OCI-LY7 (cell line): ENCODE measurements at regions not wholly inside any gene's neighbourhood (a gene's known extent, or its start where the extent isn't known, plus 50 kb on each side); places are given as distances from the start of the nearest gene placed in this dataset.
"Not testable (repeated sequence)": the region's sequence is repeated elsewhere in the genome, so short reads cannot be mapped to it uniquely, and the experiment has no call there.

Experiments
- BruUV-seq: library from RNA; stranded (reverse); fragments of 400-500 nt; replicated peaks from 2 replicates; lab custom pipeline; 2021; lab: Mats Ljungman, UMichigan
- CTCF ChIA-PET: fragments of 300-600 bp; sonication (Branson Sonifier 250); formaldehyde crosslinking; loops from one replicate; lab custom pipeline; 2022; ENCODE audit warnings: antibody characterized with exemption; ENCODE audit not compliant: unreplicated experiment; lab: Charles Lee
- POLR2A ChIA-PET: fragments of 300-600 bp; sonication (Branson Sonifier 250); formaldehyde crosslinking; loops from one replicate; lab custom pipeline; 2022; ENCODE audit warnings: antibody characterized with exemption; lab: Charles Lee
- DNase-seq: peaks from one replicate; pipeline ENCODE4 v3.0.0-alpha.2; 2015; ENCODE audit warnings: low spot score
- H2AFZ ChIP-seq: fragments of 200-600 bp; sonication (generic), shearing (Covaris generic); 2 replicates; pipeline ENCODE4 v1.6.1; 2014; ENCODE audit warnings: mild to moderate bottlenecking, antibody characterized with exemption, low read length, moderate library complexity
- H3K27ac ChIP-seq: fragments of 200-600 bp; sonication (generic); 2 replicates; pipeline ENCODE4 v1.5.1; 2014; ENCODE audit warnings: mixed run types, low read depth, mild to moderate bottlenecking, moderate library complexity, low read length, inconsistent platforms; ENCODE audit not compliant: poor library complexity, severe bottlenecking
- H3K36me3 ChIP-seq: fragments of 200-600 bp; sonication (generic); 2 replicates; pipeline ENCODE4 v1.6.1; 2014; ENCODE audit warnings: mild to moderate bottlenecking, antibody characterized with exemption, low read length, moderate library complexity, mixed read lengths; ENCODE audit not compliant: insufficient read depth
- H3K4me1 ChIP-seq: fragments of 200-600 bp; sonication (generic); 2 replicates; pipeline ENCODE4 v1.5.1; 2014; ENCODE audit warnings: mild to moderate bottlenecking, low read length; ENCODE audit not compliant: insufficient read depth, poor library complexity, severe bottlenecking
- H3K4me2 ChIP-seq: fragments of 200-600 bp; sonication (generic); 2 replicates; pipeline ENCODE4 v1.6.1; 2014; ENCODE audit warnings: mild to moderate bottlenecking, low read length
- H3K4me3 ChIP-seq: fragments of 200-600 bp; sonication (generic); 2 replicates; pipeline ENCODE4 v1.5.1; 2014; ENCODE audit warnings: mild to moderate bottlenecking, low read depth, low read length; ENCODE audit not compliant: poor library complexity, severe bottlenecking
- H3K79me2 ChIP-seq: fragments of 200-600 bp; sonication (generic); 2 replicates; pipeline ENCODE4 v1.6.1; 2016; ENCODE audit warnings: low read depth, mild to moderate bottlenecking, low read length, moderate library complexity, mixed read lengths; ENCODE audit not compliant: insufficient read depth
- H3K9me2 ChIP-seq: fragments of 200-600 bp; sonication (generic); 2 replicates; pipeline ENCODE4 v1.6.1; 2016; ENCODE audit warnings: mild to moderate bottlenecking, low read length, mixed read lengths; ENCODE audit not compliant: insufficient read depth
- H3K9me3 ChIP-seq: fragments of 200-600 bp; sonication (generic); 2 replicates; pipeline ENCODE4 v1.6.1; 2014; ENCODE audit warnings: mild to moderate bottlenecking, mixed run types, low read length, mixed read lengths
- H4K20me1 ChIP-seq: fragments of 200-600 bp; sonication (generic); 2 replicates; pipeline ENCODE4 v1.6.1; 2014; ENCODE audit warnings: mild to moderate bottlenecking, antibody characterized with exemption, low read length, moderate library complexity, mixed read lengths; ENCODE audit not compliant: insufficient read depth
- EZH2phosphoT487 ChIP-seq: fragments of 200-600 bp; sonication (generic); IDR thresholded peaks from 2 replicates; pipeline ENCODE4 v1.6.1; 2018; ENCODE audit warnings: low read depth, borderline replicate concordance, mild to moderate bottlenecking, mixed run types, antibody characterized with exemption, low read length, moderate library complexity, mixed read lengths
- intact Hi-C: fragments of 100-400 bp; cut with micrococcal nuclease; formaldehyde crosslinking; loops from one replicate; pipeline ENCODE4 v1.10.0; 2022; ENCODE audit not compliant: unreplicated experiment
- TF ChIP-seq, protein P1 (sequence below): fragments of 200-600 bp; sonication (generic); conservative IDR thresholded peaks from 2 replicates; pipeline ENCODE4 v1.5.1; 2014; ENCODE audit warnings: mild to moderate bottlenecking, antibody characterized with exemption, low read length, moderate library complexity, mixed read lengths

GRCh38 chr22:22057617-22058378 lies 75.2 kb upstream of the TOP3B start:
- peaks cover 53% of the 10 kb centered on the region for H3K4me1 ChIP-seq
- peak overlapping the region; percentile 37 for H3K27ac ChIP-seq
- no peaks in the 10 kb centered on the region for H3K9me3 ChIP-seq
- DNase-seq: no peak
- H3K36me3 ChIP-seq: no peaks in the 10 kb centered on the region
- peak overlapping the region; percentile 99; the same call in 1 of the 2 replicates for H2AFZ ChIP-seq
- no peaks in the 10 kb centered on the region for H4K20me1 ChIP-seq
- BruUV-seq: no TSS peak
- CTCF ChIA-PET: interaction anchor here (1.1 kb wide), 1 partner anchor 111 kb away, joined by 3 read pairs; no protein-coding TSS in a partner anchor
- H3K4me3 ChIP-seq: no peak overlapping the region
- H3K79me2 ChIP-seq: no peaks in the 10 kb centered on the region
- no peak for TF ChIP-seq EZH2phosphoT487
- TF ChIP-seq, protein P1, sequence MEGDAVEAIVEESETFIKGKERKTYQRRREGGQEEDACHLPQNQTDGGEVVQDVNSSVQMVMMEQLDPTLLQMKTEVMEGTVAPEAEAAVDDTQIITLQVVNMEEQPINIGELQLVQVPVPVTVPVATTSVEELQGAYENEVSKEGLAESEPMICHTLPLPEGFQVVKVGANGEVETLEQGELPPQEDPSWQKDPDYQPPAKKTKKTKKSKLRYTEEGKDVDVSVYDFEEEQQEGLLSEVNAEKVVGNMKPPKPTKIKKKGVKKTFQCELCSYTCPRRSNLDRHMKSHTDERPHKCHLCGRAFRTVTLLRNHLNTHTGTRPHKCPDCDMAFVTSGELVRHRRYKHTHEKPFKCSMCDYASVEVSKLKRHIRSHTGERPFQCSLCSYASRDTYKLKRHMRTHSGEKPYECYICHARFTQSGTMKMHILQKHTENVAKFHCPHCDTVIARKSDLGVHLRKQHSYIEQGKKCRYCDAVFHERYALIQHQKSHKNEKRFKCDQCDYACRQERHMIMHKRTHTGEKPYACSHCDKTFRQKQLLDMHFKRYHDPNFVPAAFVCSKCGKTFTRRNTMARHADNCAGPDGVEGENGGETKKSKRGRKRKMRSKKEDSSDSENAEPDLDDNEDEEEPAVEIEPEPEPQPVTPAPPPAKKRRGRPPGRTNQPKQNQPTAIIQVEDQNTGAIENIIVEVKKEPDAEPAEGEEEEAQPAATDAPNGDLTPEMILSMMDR: no peak
- H3K9me2 ChIP-seq: no peaks in the 10 kb centered on the region
- intact Hi-C loops: loop anchor here (1.0 kb wide), 1 partner anchor 31 kb away; no protein-coding TSS in a partner anchor
- POLR2A ChIA-PET: interaction anchor here (0.9 to 4.5 kb wide), 3 partner anchors 11 to 26 kb away, joined by 3 to 27 read pairs (median 5); no protein-coding TSS in a partner anchor
- peak overlapping the region; percentile 70 for H3K4me2 ChIP-seq

DNA sequence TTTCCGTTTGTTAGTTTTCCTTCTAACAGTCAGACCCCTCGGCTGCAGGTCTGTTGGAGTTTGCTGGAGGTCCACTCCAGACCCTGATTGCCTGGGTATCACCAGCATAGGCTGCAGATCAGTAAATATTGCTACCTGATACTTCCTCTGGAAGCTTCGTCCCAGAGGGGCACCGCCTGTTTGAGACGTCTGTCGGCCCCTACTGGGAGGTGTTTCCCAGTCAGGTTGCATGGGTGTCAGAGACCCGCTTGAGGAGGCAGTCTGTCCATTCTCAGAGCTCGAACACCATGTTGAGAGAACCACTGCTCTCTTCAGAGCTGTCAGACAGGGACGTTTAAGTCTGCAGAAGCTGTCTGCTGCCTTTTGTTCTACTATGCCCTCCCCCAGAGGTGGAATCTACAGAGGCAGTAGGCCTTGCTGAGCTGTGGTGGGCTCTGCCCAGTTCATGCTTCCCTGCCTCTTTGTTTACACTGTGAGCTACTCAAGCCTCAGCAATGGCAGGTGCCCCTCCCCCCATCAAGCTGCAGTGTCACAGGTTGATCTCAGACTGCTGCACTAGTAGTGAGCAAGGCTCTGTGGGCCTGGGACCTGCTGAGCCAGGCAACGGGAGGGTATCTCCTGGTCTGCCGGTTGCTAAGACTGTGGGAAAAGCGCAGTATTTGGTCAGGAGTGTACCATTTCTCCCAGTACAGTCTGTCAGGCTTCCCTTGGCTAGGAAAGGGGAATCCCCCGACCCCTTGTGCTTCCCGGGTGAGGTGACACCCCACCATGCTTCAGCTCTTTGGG lies 74.4 kb upstream of the TOP3B start:
- H3K79me2 ChIP-seq, BruUV-seq, H3K9me3 ChIP-seq, H4K20me1 ChIP-seq, H3K4me2 ChIP-seq, CTCF ChIA-PET, H3K4me3 ChIP-seq, H3K9me2 ChIP-seq, H3K36me3 ChIP-seq, DNase-seq, H2AFZ ChIP-seq, H3K27ac ChIP-seq, intact Hi-C loops: not testable (repeated sequence)
- H3K4me1 ChIP-seq: peaks cover 49% of the 10 kb centered on the region
- POLR2A ChIA-PET: interaction anchor here (0.9 to 1.7 kb wide), 2 partner anchors 10 to 14 kb away, joined by 3 to 5 read pairs; no protein-coding TSS in a partner anchor

DNA sequence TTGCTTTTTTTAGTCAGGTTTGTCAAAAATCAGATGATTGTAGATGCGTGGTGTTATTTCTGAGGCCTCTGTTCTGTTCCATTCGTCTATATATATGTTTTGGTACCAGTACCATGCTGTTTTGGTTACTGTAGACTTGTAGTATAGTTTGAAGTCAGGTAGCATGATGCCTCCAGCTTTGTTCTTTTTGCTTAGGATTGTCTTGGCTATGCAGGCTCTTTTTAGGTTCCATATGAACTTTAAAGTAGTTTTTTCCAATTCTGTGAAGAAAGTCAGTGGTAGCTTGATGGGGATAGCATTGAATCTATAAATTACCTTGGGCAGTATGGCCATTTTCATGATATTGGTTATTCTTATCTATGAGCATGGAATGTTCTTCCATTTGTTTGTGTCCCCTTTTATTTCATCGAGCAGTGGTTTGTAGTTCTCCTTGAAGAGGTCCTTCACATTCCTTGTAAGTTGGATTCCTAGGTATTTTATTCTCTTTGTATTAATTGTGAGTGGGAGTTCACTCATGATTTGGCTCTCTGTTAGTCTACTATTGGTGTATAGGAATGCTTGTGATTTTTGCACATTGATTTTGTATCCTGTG lies 70.1 kb upstream of the TOP3B start:
- H3K4me3 ChIP-seq, H3K9me3 ChIP-seq, H4K20me1 ChIP-seq, H3K36me3 ChIP-seq, H3K9me2 ChIP-seq, POLR2A ChIA-PET, BruUV-seq, H3K27ac ChIP-seq, H3K4me2 ChIP-seq, H2AFZ ChIP-seq, CTCF ChIA-PET, H3K79me2 ChIP-seq, intact Hi-C loops, DNase-seq: not testable (repeated sequence)
- H3K4me1 ChIP-seq: peaks cover 25% of the 10 kb centered on the region

DNA sequence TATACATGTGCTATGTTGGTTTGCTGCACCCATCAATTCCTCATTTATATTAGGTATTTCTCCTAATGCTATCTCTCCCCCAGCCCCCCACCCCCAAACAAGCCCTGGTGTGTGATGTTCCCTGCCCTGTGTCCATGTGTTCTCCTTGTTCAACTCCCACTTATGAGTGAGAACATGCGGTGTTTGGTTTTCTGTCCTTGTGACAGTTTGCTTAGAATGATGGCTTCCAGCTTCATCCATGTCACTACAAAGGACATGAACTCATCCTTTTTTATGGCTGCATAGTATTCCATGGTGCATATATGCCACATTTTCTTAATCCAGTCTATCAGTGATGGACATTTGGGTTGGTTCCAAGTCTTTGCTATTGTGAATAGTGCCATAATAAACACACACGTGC lies 68.4 kb upstream of the TOP3B start:
- H3K36me3 ChIP-seq, BruUV-seq, H3K27ac ChIP-seq, H3K4me2 ChIP-seq, intact Hi-C loops, CTCF ChIA-PET, H2AFZ ChIP-seq, POLR2A ChIA-PET, H3K4me3 ChIP-seq, DNase-seq, H3K79me2 ChIP-seq, H3K9me3 ChIP-seq, H4K20me1 ChIP-seq, H3K9me2 ChIP-seq: not testable (repeated sequence)
- H3K4me1 ChIP-seq: peaks cover 36% of the 10 kb centered on the region
